ENCODE measurements at regions not wholly inside any gene's neighbourhood (a gene's known extent, or its start where the extent isn't known, plus 50 kb on each side); places are given as distances from the start of the nearest gene placed in this dataset.

GRCh38 chr5:166045961-166046360 is 2245.5 kb upstream of the WWC1 start:
- no TSS peak for BruUV-seq (replicated peaks)
- H3K9me3 ChIP-seq (replicated peaks; ENCODE audit: control insufficient read depth, insufficient read depth, low read length): peaks cover 2% of the 10 kb centered on the region
- no peaks in the 10 kb centered on the region for H4K20me1 ChIP-seq (replicated peaks; ENCODE audit: control insufficient read depth, extremely low read depth, insufficient read depth, low read length)
- FAIRE-seq (no peak), DNase-seq (ENCODE audit: low read depth, low spot score) (no peak)
- H3K9me1 ChIP-seq (replicated peaks; ENCODE audit: control insufficient read depth, extremely low read depth, insufficient read depth, low read length): no peaks in the 10 kb centered on the region
- H3K4me1 ChIP-seq (ENCODE audit: control insufficient read depth, extremely low read depth, insufficient read depth, low read length): no peaks in the 10 kb centered on the region
- H3K27ac ChIP-seq (ENCODE audit: insufficient read depth, low read depth, low read length): no peak overlapping the region
- H2AFZ ChIP-seq (ENCODE audit: low read depth, low read length): no peak overlapping the region
- H3K79me2 ChIP-seq (ENCODE audit: control insufficient read depth, insufficient read depth, low read length): no peaks in the 10 kb centered on the region
- H3K9ac ChIP-seq (replicated peaks; ENCODE audit: extremely low read depth, insufficient read depth, low read length): no peak overlapping the region
- H3K27me3 ChIP-seq (ENCODE audit: control insufficient read depth in 2 of 2, insufficient read depth in 2 of 2, low read length in 2 of 2): no peaks in the 10 kb centered on the region
- ChIA-PET POLR2A (no interaction called here), CTCF (no interaction called here)
- H3K4me2 ChIP-seq (ENCODE audit: insufficient read depth, low read length): no peak overlapping the region
- H3K4me3 ChIP-seq (replicated peaks in 1 of 3; ENCODE audit: insufficient read depth in 1 of 3, low read depth in 1 of 3, low read length in 3 of 3): no peak overlapping the region
- intact Hi-C loops (cut with micrococcal nuclease) (no loop called here), dilution Hi-C loops (cut with MboI; ENCODE audit: extremely low pct_ligation_motif_present, low sequenced_read_pairs) (no loop called here)
- no peak for TF ChIP-seq CTCF (IDR thresholded peaks at IDR 0.05; ENCODE audit: extremely low read depth in 1 of 2, insufficient read depth in 1 of 2, low read depth in 1 of 2, low read length in 2 of 2)
- TF ChIP-seq, protein P1, sequence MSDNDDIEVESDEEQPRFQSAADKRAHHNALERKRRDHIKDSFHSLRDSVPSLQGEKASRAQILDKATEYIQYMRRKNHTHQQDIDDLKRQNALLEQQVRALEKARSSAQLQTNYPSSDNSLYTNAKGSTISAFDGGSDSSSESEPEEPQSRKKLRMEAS (IDR thresholded peaks at IDR 0.05; ENCODE audit: insufficient read depth, insufficient read length): no peak
- no peak for TF ChIP-seq FOS (IDR thresholded peaks at IDR 0.05; ENCODE audit: borderline replicate concordance, insufficient read depth, low read length)
- TF ChIP-seq JUN (IDR thresholded peaks at IDR 0.05; ENCODE audit: borderline replicate concordance, insufficient read depth, insufficient read length, low read depth): no peak
- no peak for TF ChIP-seq POLR2AphosphoS5 (IDR thresholded peaks at IDR 0.05; ENCODE audit: insufficient read depth, low read depth, low read length)
- no peak for TF ChIP-seq POLR2A (IDR thresholded peaks at IDR 0.05; ENCODE audit: low read depth, low read length)
- TF ChIP-seq MYC (IDR thresholded peaks at IDR 0.05; ENCODE audit: low read depth, low read length): no peak
- TF ChIP-seq EZH2 (IDR thresholded peaks at IDR 0.05; ENCODE audit: borderline replicate concordance, low read depth, low read length, severe bottlenecking): no peak
- no peak for TF ChIP-seq GATA2 (IDR thresholded peaks at IDR 0.05; ENCODE audit: insufficient read depth, insufficient read length, low read depth, low read length)
- no peaks in the 10 kb centered on the region for H3K36me3 ChIP-seq (ENCODE audit: control insufficient read depth in 2 of 2, extremely low read depth in 1 of 2, insufficient read depth in 2 of 2, low read length in 2 of 2)

Measured in endothelial cell of umbilical vein (primary cell).